GM12873 (cell line): ENCODE measurements at regions not wholly inside any gene's neighbourhood (a gene's known extent, or its start where the extent isn't known, plus 50 kb on each side); places are given as distances from the start of the nearest gene placed in this dataset.

ENCODE experiments used
- CTCF ChIP-seq: IDR thresholded peaks from 2 replicates; pipeline ENCODE4 v1.5.1; 2012; ENCODE audit warnings: low read depth, mild to moderate bottlenecking, moderate library complexity, low read length, control low read depth; ENCODE audit not compliant: insufficient read depth; ENCODE audit errors: missing control alignments

- no peak for TF ChIP-seq CTCF
These were observed 73.9 kb upstream of the WASF3 start for GRCh38 chr13:26483546-26483945.

- TF ChIP-seq CTCF: no peak
These were observed 73.3 kb upstream of the WASF3 start for GRCh38 chr13:26484196-26484595.

GRCh38 chr13:26485288-26485687 is 72.2 kb upstream of the WASF3 start:
- TF ChIP-seq CTCF: no peak

GRCh38 chr13:26485786-26486185 is 71.7 kb upstream of the WASF3 start:
- TF ChIP-seq CTCF: no peak

GRCh38 chr13:26486550-26486949 is 70.9 kb upstream of the WASF3 start:
- no peak for TF ChIP-seq CTCF

- TF ChIP-seq CTCF: no peak
These were observed 69.7 kb upstream of the WASF3 start for GRCh38 chr13:26487781-26488180.

GRCh38 chr13:26488236-26489003 is 69.1 kb upstream of the WASF3 start:
- no peak for TF ChIP-seq CTCF
